HG03103 (cell line): ENCODE measurements at regions not wholly inside any gene's neighbourhood (a gene's known extent, or its start where the extent isn't known, plus 50 kb on each side); places are given as distances from the start of the nearest gene placed in this dataset.
A peak's percentile ranks its signal among the peaks of the same experiment; 100 is the strongest.

Source experiments
- ATAC-seq: cut with Tn5 transposase; IDR thresholded peaks from one replicate; pipeline ENCODE4 v1.9.1; 2021; ENCODE audit warnings: low read depth; ENCODE audit not compliant: unreplicated experiment

DNA sequence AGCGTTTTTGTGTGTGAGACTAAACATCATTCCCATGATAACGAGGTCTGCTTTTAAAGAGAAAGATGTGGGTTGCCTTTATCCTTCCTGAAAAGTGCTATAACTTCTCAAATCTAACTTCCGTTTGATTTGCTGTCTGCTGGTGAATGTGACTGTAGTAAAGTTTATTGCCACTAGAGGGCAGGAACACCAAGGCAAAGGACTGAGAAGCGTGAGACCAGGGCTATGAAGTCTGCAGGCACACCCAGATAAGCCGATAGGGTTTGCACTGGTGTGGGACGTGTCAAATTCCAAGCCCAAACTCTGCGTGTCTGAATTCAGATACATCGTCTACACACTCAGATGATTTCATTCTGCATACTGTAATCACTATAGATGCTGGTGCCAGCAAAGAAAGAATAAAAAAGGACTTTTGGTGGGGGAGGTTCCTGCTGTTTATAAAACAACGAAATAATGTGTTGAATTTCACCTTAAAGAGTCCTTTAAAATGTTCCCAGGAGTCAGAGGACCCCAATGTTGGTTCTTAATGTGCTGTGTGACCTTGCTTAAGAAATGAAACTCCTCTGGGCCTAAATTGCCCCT, 87.2 kb downstream of the PTTG1 start:
- ATAC-seq, result peak; percentile 83

DNA sequence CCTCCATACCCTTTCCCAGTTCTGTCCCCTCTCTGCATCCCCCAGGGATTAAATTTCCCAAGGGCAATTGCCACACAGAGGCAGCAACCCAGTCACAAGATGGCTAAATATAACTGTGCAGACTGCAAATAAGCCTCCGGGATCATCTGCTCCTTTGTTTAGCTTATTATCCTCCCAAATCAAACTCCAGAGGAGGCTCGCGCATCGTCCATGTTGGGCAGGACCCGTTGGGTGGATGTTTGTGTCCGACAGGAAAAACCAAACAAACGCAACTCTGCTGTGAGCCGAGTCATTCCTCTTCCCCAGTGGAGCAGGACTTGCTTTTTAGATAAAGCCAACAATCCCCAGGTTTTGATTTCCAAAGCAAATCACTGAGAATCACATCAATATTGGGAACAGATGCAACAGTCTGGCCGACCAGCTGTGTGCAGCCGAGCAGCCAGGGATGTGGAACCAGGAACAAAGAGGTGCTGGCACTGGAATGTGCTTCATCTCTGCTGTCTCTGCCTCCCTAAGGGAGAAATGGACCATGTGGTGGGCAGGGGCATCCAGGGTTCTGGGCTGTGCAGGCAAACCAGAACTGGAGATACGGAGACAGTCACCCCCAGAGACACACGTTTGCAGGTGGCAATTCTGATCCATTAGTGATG, 89.8 kb downstream of the PTTG1 start:
- ATAC-seq, result no peak
